HUES64 (cell line): ENCODE measurements at regions not wholly inside any gene's neighbourhood (a gene's known extent, or its start where the extent isn't known, plus 50 kb on each side); places are given as distances from the start of the nearest gene placed in this dataset.

Experiments
- H3K27ac ChIP-seq: 2 replicates; pipeline ENCODE4 v1.7.0; 2013; ENCODE audit warnings: low read depth, low read length, inconsistent platforms
- H3K27me3 ChIP-seq: 2 replicates; pipeline ENCODE4 v1.6.1; 2013; ENCODE audit warnings: mild to moderate bottlenecking, low read length; ENCODE audit not compliant: insufficient read depth
- H3K36me3 ChIP-seq: 2 replicates; pipeline ENCODE4 v1.6.1; 2013; ENCODE audit warnings: mild to moderate bottlenecking, low read length; ENCODE audit not compliant: insufficient read depth
- H3K4me1 ChIP-seq: 2 replicates; pipeline ENCODE4 v1.6.1; 2013; ENCODE audit warnings: mild to moderate bottlenecking, low read length, moderate library complexity; ENCODE audit not compliant: insufficient read depth
- H3K4me3 ChIP-seq: 2 replicates; pipeline ENCODE4 v1.5.1; 2013; ENCODE audit warnings: mild to moderate bottlenecking, low read length, moderate library complexity
- H3K9ac ChIP-seq: 2 replicates; pipeline ENCODE4 v1.6.1; 2013; ENCODE audit warnings: mild to moderate bottlenecking, low read depth, low read length
- H3K9me3 ChIP-seq: 2 replicates; pipeline ENCODE4 v1.6.1; 2013; ENCODE audit warnings: low read depth, low read length; ENCODE audit not compliant: insufficient read depth
- WGBS: fragments of 150-250, 120-280 bp; methylation state at CpG from one replicate; pipeline ENCODE4 v1.1.7; 2013; ENCODE audit warnings: missing lambda C conversion rate; 5-methylcytosine and 5-hydroxymethylcytosine counted together

- no peaks in the 10 kb centered on the region for H3K36me3 ChIP-seq
- 0 out of 2 replicates have a peak, but pooled peaks cover 6% of the 10 kb centered on the region for H3K4me1 ChIP-seq
- H3K27ac ChIP-seq, result no peak overlapping the region
- peaks cover 2% of the 10 kb centered on the region; the same call in 1 of the 2 replicates for H3K9me3 ChIP-seq
- 75% methylated on average over 4 of the region's 4 CpGs for WGBS
- no peak overlapping the region for H3K4me3 ChIP-seq
- no peak overlapping the region for H3K9ac ChIP-seq
- H3K27me3 ChIP-seq, result no peaks in the 10 kb centered on the region
These were observed 447.0 kb downstream of the ETV1 start for GRCh38 chr7:13542451-13542850.

- 99% methylated on average over 3 of the region's 3 CpGs for WGBS
- Histone ChIP-seq H3K9me3 (no peaks in the 10 kb centered on the region), H3K27me3 (no peaks in the 10 kb centered on the region), H3K36me3 (no peaks in the 10 kb centered on the region), H3K27ac (no peak overlapping the region), H3K4me3 (no peak overlapping the region), H3K9ac (no peak overlapping the region), H3K4me1 (peaks cover 4% of the 10 kb centered on the region; the same call in 1 of the 2 replicates)
These were observed 438.0 kb downstream of the ETV1 start for GRCh38 chr7:13551503-13551902.

GRCh38 chr7:13560441-13560840 is 429.0 kb downstream of the ETV1 start:
- H3K9me3 ChIP-seq, result no peaks in the 10 kb centered on the region
- H3K27me3 ChIP-seq, result no peaks in the 10 kb centered on the region
- H3K27ac ChIP-seq, result no peak overlapping the region
- no peak overlapping the region for H3K4me3 ChIP-seq
- no peak overlapping the region for H3K9ac ChIP-seq
- no peaks in the 10 kb centered on the region for H3K36me3 ChIP-seq
- peaks cover 4% of the 10 kb centered on the region; the same call in 1 of the 2 replicates for H3K4me1 ChIP-seq

GRCh38 chr7:13563257-13563656 is 426.2 kb downstream of the ETV1 start:
- no peaks in the 10 kb centered on the region for H3K4me1 ChIP-seq
- no peaks in the 10 kb centered on the region for H3K27me3 ChIP-seq
- H3K36me3 ChIP-seq, result no peaks in the 10 kb centered on the region
- no peak overlapping the region for H3K27ac ChIP-seq
- no peak overlapping the region for H3K9ac ChIP-seq
- H3K4me3 ChIP-seq, result no peak overlapping the region
- 97% methylated on average over 3 of the region's 3 CpGs for WGBS
- H3K9me3 ChIP-seq, result no peaks in the 10 kb centered on the region

- H3K27ac ChIP-seq, result no peak overlapping the region
- no peaks in the 10 kb centered on the region for H3K27me3 ChIP-seq
- H3K4me3 ChIP-seq, result no peak overlapping the region
- H3K4me1 ChIP-seq, result no peaks in the 10 kb centered on the region
- no peak overlapping the region for H3K9ac ChIP-seq
- no peaks in the 10 kb centered on the region for H3K36me3 ChIP-seq
- no peaks in the 10 kb centered on the region for H3K9me3 ChIP-seq
- 95% methylated on average over 5 of the region's 5 CpGs for WGBS
These were observed 425.8 kb downstream of the ETV1 start for GRCh38 chr7:13563680-13564079.

GRCh38 chr7:13577566-13578145 is 411.8 kb downstream of the ETV1 start:
- no peaks in the 10 kb centered on the region for H3K9me3 ChIP-seq
- no peaks in the 10 kb centered on the region for H3K27me3 ChIP-seq
- H3K27ac ChIP-seq, result no peak overlapping the region
- H3K4me1 ChIP-seq, result peaks cover 21% of the 10 kb centered on the region
- H3K36me3 ChIP-seq, result no peaks in the 10 kb centered on the region
- no peak overlapping the region for H3K4me3 ChIP-seq
- no peak overlapping the region for H3K9ac ChIP-seq
- 100% methylated on average over 2 of the region's 3 CpGs for WGBS

GRCh38 chr7:13578294-13578693 is 411.2 kb downstream of the ETV1 start:
- no peak overlapping the region for H3K4me3 ChIP-seq
- H3K9me3 ChIP-seq, result no peaks in the 10 kb centered on the region
- H3K27ac ChIP-seq, result no peak overlapping the region
- peaks cover 21% of the 10 kb centered on the region for H3K4me1 ChIP-seq
- no CpG with 5 or more reads among the region's 1 CpG for whole genome bisulfite sequencing
- no peaks in the 10 kb centered on the region for H3K27me3 ChIP-seq
- no peak overlapping the region for H3K9ac ChIP-seq
- H3K36me3 ChIP-seq, result no peaks in the 10 kb centered on the region

- no peaks in the 10 kb centered on the region for H3K36me3 ChIP-seq
- H3K4me3 ChIP-seq, result no peak overlapping the region
- H3K4me1 ChIP-seq, result peaks cover 21% of the 10 kb centered on the region
- no peaks in the 10 kb centered on the region for H3K27me3 ChIP-seq
- H3K9me3 ChIP-seq, result peaks cover under 1% of the 10 kb centered on the region; the same call in 1 of the 2 replicates
- H3K27ac ChIP-seq, result no peak overlapping the region
- no peak overlapping the region for H3K9ac ChIP-seq
These were observed 408.4 kb downstream of the ETV1 start for GRCh38 chr7:13581097-13581496.

- Histone ChIP-seq H3K27ac (no peak overlapping the region), H3K27me3 (no peaks in the 10 kb centered on the region)
- no CpG with 5 or more reads among the region's 2 CpGs for WGBS
These were observed 395.6 kb downstream of the ETV1 start for GRCh38 chr7:13593854-13594253.

GRCh38 chr7:13602036-13602435 is 387.4 kb downstream of the ETV1 start:
- peaks cover under 1% of the 10 kb centered on the region; the same call in 1 of the 2 replicates for H3K9me3 ChIP-seq
- H3K27me3 ChIP-seq, result no peaks in the 10 kb centered on the region
- no peaks in the 10 kb centered on the region for H3K4me1 ChIP-seq
- no peaks in the 10 kb centered on the region for H3K36me3 ChIP-seq
- H3K9ac ChIP-seq, result no peak overlapping the region
- no peak overlapping the region for H3K4me3 ChIP-seq
- 100% methylated on average over 2 of the region's 2 CpGs for WGBS
- H3K27ac ChIP-seq, result no peak overlapping the region

More at GRCh38 chr7:13593854-13594253, 395.6 kb downstream of the ETV1 start:
- Histone ChIP-seq H3K9me3 (0 out of 2 replicates have a peak, but pooled peaks cover 6% of the 10 kb centered on the region), H3K9ac (no peak overlapping the region), H3K4me3 (no peak overlapping the region), H3K4me1 (no peaks in the 10 kb centered on the region), H3K36me3 (no peaks in the 10 kb centered on the region)

- Histone ChIP-seq H3K4me3 (no peak overlapping the region), H3K9ac (no peak overlapping the region), H3K27me3 (no peaks in the 10 kb centered on the region), H3K4me1 (no peaks in the 10 kb centered on the region), H3K27ac (no peak overlapping the region), H3K36me3 (no peaks in the 10 kb centered on the region), H3K9me3 (peaks cover 10% of the 10 kb centered on the region; the same call in 1 of the 2 replicates)
- WGBS, result 83% methylated on average over 1 of the region's 1 CpG
These were observed 386.4 kb downstream of the ETV1 start for GRCh38 chr7:13603016-13603415.

GRCh38 chr7:13603661-13604060 is 385.8 kb downstream of the ETV1 start:
- no peak overlapping the region for H3K27ac ChIP-seq
- no peaks in the 10 kb centered on the region for H3K36me3 ChIP-seq
- no peak overlapping the region for H3K4me3 ChIP-seq
- H3K9me3 ChIP-seq, result peaks cover 12% of the 10 kb centered on the region; the same call in 1 of the 2 replicates
- no peak overlapping the region for H3K9ac ChIP-seq
- H3K27me3 ChIP-seq, result no peaks in the 10 kb centered on the region
- H3K4me1 ChIP-seq, result no peaks in the 10 kb centered on the region
- 89% methylated on average over 3 of the region's 3 CpGs for WGBS
